Neural progenitor cell (in vitro differentiated cells): ENCODE measurements at regions not wholly inside any gene's neighbourhood (a gene's known extent, or its start where the extent isn't known, plus 50 kb on each side); places are given as distances from the start of the nearest gene placed in this dataset.

ENCODE experiments used
- EZH2phosphoT487 ChIP-seq: fragments of 200-600 bp; sonication (generic); IDR thresholded peaks from 2 replicates; pipeline ENCODE4 v1.6.1; 2017; ENCODE audit warnings: antibody characterized with exemption
- TF ChIP-seq, protein P1 (sequence below): fragments of 200-600 bp; sonication (generic); IDR thresholded peaks from 2 replicates; pipeline ENCODE4 v1.5.1; 2017; ENCODE audit warnings: antibody characterized with exemption, mild to moderate bottlenecking

DNA sequence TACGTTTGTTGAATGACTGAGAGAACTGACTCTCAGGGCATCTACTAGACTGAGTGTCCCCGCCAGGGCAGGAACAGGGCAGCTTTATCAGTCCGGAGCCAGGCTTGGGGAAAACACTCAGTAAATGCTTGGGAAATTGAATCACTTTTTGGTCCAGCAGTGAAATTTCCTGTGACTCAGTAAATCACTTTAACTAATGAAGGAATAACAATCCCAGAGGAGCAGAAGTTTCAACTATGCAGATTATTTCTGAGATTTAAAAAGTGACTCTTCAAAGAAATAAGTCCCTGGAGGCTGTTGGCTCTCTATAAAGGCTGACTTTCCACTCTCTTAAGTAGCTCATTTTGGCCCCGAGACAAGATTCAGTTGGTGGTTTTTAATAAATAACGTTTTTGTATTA lies 101.8 kb downstream of the FOXL1 start:
- TF ChIP-seq, protein P1, sequence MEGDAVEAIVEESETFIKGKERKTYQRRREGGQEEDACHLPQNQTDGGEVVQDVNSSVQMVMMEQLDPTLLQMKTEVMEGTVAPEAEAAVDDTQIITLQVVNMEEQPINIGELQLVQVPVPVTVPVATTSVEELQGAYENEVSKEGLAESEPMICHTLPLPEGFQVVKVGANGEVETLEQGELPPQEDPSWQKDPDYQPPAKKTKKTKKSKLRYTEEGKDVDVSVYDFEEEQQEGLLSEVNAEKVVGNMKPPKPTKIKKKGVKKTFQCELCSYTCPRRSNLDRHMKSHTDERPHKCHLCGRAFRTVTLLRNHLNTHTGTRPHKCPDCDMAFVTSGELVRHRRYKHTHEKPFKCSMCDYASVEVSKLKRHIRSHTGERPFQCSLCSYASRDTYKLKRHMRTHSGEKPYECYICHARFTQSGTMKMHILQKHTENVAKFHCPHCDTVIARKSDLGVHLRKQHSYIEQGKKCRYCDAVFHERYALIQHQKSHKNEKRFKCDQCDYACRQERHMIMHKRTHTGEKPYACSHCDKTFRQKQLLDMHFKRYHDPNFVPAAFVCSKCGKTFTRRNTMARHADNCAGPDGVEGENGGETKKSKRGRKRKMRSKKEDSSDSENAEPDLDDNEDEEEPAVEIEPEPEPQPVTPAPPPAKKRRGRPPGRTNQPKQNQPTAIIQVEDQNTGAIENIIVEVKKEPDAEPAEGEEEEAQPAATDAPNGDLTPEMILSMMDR: no peak
- no peak for TF ChIP-seq EZH2phosphoT487
